ENCODE measurements at regions not wholly inside any gene's neighbourhood (a gene's known extent, or its start where the extent isn't known, plus 50 kb on each side); places are given as distances from the start of the nearest gene placed in this dataset.

- TF ChIP-seq POLR2A (IDR thresholded peaks at IDR 0.05; ENCODE audit: control extremely low read depth in 1 of 2, low read depth in 2 of 2, low read length in 2 of 2) (no peak), CTCF (IDR thresholded peaks at IDR 0.05; ENCODE audit: control extremely low read depth in 1 of 3, insufficient read depth in 1 of 3, low read depth in 1 of 3, low read length in 3 of 3) (no peak), SIX5 (IDR thresholded peaks at IDR 0.05; ENCODE audit: low read depth, low read length) (no peak), JUN (IDR thresholded peaks at IDR 0.05; ENCODE audit: low read depth, low read length) (no peak), TBP (IDR thresholded peaks at IDR 0.05; ENCODE audit: low read depth, low read length) (no peak), CHD2 (IDR thresholded peaks at IDR 0.05; ENCODE audit: low read length) (no peak), ZNF274 (IDR thresholded peaks at IDR 0.05; ENCODE audit: borderline replicate concordance, extremely low read depth, low read length) (no peak), CBX5 (IDR thresholded peaks at IDR 0.05; ENCODE audit: low read depth, low read length) (no peak), TEAD4 (IDR thresholded peaks at IDR 0.05; ENCODE audit: low read depth, low read length) (no peak)
Observed at GRCh38 chr18:60099709-60100108, 199.9 kb downstream of the PMAIP1 start.

All from H1 (cell line).